Neural crest cell (in vitro differentiated cells): ENCODE measurements at regions not wholly inside any gene's neighbourhood (a gene's known extent, or its start where the extent isn't known, plus 50 kb on each side); places are given as distances from the start of the nearest gene placed in this dataset.

Source experiments
- DNase-seq: peaks from one replicate; pipeline ENCODE4 v3.0.0; 2021; ENCODE audit warnings: low read depth, mixed read lengths, low spot score
- H3K27ac Mint-ChIP-seq: one replicate; pipeline ENCODE4 v1.8.0; 2021; ENCODE audit warnings: mild to moderate bottlenecking, mixed read lengths; ENCODE audit not compliant: unreplicated experiment
- H3K27me3 Mint-ChIP-seq: 2 replicates; pipeline ENCODE4 v1.8.0; 2021; ENCODE audit warnings: low read depth, mild to moderate bottlenecking, mixed read lengths
- H3K36me3 Mint-ChIP-seq: 2 replicates; pipeline ENCODE4 v1.8.0; 2021; ENCODE audit warnings: low read depth, mild to moderate bottlenecking, mixed read lengths
- H3K4me1 Mint-ChIP-seq: 2 replicates; pipeline ENCODE4 v1.8.0; 2021; ENCODE audit warnings: mixed read lengths
- H3K4me3 Mint-ChIP-seq: one replicate; pipeline ENCODE4 v1.8.0; 2021; ENCODE audit warnings: mild to moderate bottlenecking, mixed read lengths
- H3K9me3 Mint-ChIP-seq: 2 replicates; pipeline ENCODE4 v1.8.0; 2021; ENCODE audit warnings: mixed read lengths
- CTCF ChIP-seq: fragments of 200-600 bp; sonication (generic); conservative IDR thresholded peaks from 2 replicates; pipeline ENCODE4 v1.5.0; 2021; ENCODE audit warnings: antibody characterized with exemption, mild to moderate bottlenecking

DNA sequence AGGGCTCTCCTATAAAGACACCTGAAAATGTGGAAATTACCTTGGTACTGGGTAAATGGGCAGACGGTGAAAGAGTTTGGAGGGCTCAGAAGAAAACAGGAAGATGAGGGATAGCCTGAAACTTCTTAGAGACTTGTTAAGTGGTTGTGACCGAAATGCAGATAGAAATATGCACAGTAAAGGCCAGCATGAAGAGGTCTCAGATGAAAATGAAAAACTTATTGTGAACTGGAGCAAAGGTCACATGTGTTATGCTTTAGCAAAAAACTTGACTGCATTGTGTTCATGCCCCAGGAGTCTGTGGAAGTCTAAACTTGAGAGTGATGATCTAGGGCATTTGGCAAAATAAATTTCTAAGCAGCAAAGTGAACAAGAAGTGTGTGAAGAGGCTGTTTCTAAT is 137.1 kb downstream of the CBLN2 start:
- Mint-ChIP-seq H3K9me3 (peaks cover 6% of the 10 kb centered on the region), H3K36me3 (no peaks in the 10 kb centered on the region), H3K27me3 (no peaks in the 10 kb centered on the region), H3K4me3 (no peak overlapping the region), H3K4me1 (no peaks in the 10 kb centered on the region), H3K27ac (no peak overlapping the region)
- DNase-seq = no peak
- TF ChIP-seq CTCF = no peak

GRCh38 chr18:72391951-72392350 is 152.2 kb downstream of the CBLN2 start:
- TF ChIP-seq CTCF = no peak
- no peak overlapping the region for H3K4me3 Mint-ChIP-seq
- no peak for DNase-seq
- peaks cover 4% of the 10 kb centered on the region for H3K9me3 Mint-ChIP-seq
- no peak overlapping the region for H3K27ac Mint-ChIP-seq
- no peaks in the 10 kb centered on the region for H3K27me3 Mint-ChIP-seq
- H3K36me3 Mint-ChIP-seq = no peaks in the 10 kb centered on the region
- H3K4me1 Mint-ChIP-seq = no peaks in the 10 kb centered on the region

- Mint-ChIP-seq H3K36me3 (no peaks in the 10 kb centered on the region), H3K9me3 (peaks cover 4% of the 10 kb centered on the region), H3K4me3 (no peak overlapping the region), H3K27ac (no peak overlapping the region), H3K27me3 (no peaks in the 10 kb centered on the region), H3K4me1 (no peaks in the 10 kb centered on the region)
- TF ChIP-seq CTCF = no peak
- no peak for DNase-seq
Measured at GRCh38 chr18:72391427-72391826, 152.7 kb downstream of the CBLN2 start.

- no peak for TF ChIP-seq CTCF
- Mint-ChIP-seq H3K27me3 (peaks cover 2% of the 10 kb centered on the region), H3K4me1 (no peaks in the 10 kb centered on the region), H3K36me3 (no peaks in the 10 kb centered on the region), H3K27ac (no peak overlapping the region), H3K4me3 (no peak overlapping the region), H3K9me3 (no peaks in the 10 kb centered on the region)
- no peak for DNase-seq
Measured at GRCh38 chr18:72378016-72378415, 166.1 kb downstream of the CBLN2 start.

DNA sequence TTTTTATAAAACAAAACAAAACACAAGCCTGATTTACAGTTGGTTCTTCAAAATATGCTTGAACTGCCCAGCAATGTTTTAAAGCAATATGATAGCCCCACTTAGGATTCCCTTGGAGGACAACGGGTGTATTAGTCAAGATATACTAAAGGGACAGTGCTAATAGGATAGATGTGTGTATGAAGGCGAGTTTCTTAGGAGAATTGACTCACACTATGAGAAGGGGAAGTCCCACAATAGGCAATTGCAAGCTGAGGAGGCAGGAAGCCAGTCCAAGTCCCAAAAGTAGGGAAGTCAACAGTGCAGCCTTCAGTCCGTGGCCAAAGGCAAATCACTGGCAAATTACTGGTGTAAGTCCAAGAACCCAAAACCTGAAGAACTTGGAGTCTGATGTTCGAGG is 167.9 kb downstream of the CBLN2 start:
- no peak overlapping the region for H3K4me3 Mint-ChIP-seq
- H3K27me3 Mint-ChIP-seq = peaks cover 2% of the 10 kb centered on the region
- H3K36me3 Mint-ChIP-seq = no peaks in the 10 kb centered on the region
- no peak overlapping the region for H3K27ac Mint-ChIP-seq
- DNase-seq = no peak
- no peaks in the 10 kb centered on the region for H3K4me1 Mint-ChIP-seq
- no peaks in the 10 kb centered on the region for H3K9me3 Mint-ChIP-seq
- TF ChIP-seq CTCF = no peak

DNA sequence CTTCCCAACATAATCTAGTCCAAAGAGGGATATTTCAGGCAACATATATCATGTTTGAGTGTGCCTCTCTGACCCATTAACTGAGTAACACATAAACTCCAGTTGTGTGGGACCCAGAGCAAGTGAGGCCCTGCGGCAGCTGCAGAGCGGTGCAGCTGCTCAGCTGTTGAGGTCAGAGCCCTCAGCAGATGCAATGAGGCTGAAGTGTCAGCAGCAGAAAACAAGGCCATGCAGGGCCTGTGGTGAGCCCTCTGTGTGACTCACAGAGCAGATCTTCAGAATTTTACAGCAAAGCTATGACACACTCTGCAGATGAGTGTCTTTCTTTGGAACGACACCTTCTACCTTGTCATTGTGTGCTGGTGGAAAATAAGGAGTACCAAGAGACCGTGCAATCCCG is 168.5 kb downstream of the CBLN2 start:
- H3K9me3 Mint-ChIP-seq = no peaks in the 10 kb centered on the region
- no peak overlapping the region for H3K4me3 Mint-ChIP-seq
- peaks cover 2% of the 10 kb centered on the region for H3K27me3 Mint-ChIP-seq
- no peaks in the 10 kb centered on the region for H3K4me1 Mint-ChIP-seq
- no peak for DNase-seq
- TF ChIP-seq CTCF = no peak
- H3K27ac Mint-ChIP-seq = no peak overlapping the region
- no peaks in the 10 kb centered on the region for H3K36me3 Mint-ChIP-seq
